ENCODE measurements at regions not wholly inside any gene's neighbourhood (a gene's known extent, or its start where the extent isn't known, plus 50 kb on each side); places are given as distances from the start of the nearest gene placed in this dataset.

DNA sequence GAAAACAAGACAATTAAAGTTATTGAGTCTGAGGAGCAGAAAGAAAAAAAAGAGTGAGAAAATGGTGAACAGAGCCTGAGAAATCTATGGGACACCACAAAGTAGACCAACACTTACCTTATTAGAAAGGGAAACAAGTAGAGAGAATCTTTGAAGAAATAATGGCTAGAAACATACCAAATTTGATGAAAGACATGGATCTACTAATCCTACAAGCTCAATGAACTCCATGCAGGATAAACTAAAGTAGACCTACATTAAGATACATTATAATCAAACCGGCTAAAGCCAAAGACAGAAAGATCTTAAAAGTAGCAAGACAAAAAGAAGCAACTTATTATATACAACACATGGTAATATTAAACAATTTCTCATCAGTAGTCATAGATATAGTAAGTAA is 782.3 kb upstream of the GHITM start:
- H3K27ac ChIP-seq (ENCODE audit: low read length): no peak overlapping the region
- H3K9ac ChIP-seq (ENCODE audit: low read length): no peak overlapping the region
- TF ChIP-seq EZH2phosphoT487 (IDR thresholded peaks at IDR 0.05; ENCODE audit: low read length) (no peak), EZH2 (optimal IDR thresholded peaks at IDR 0.05; ENCODE audit: low read depth, low read length) (no peak)
- TF ChIP-seq, protein P1, sequence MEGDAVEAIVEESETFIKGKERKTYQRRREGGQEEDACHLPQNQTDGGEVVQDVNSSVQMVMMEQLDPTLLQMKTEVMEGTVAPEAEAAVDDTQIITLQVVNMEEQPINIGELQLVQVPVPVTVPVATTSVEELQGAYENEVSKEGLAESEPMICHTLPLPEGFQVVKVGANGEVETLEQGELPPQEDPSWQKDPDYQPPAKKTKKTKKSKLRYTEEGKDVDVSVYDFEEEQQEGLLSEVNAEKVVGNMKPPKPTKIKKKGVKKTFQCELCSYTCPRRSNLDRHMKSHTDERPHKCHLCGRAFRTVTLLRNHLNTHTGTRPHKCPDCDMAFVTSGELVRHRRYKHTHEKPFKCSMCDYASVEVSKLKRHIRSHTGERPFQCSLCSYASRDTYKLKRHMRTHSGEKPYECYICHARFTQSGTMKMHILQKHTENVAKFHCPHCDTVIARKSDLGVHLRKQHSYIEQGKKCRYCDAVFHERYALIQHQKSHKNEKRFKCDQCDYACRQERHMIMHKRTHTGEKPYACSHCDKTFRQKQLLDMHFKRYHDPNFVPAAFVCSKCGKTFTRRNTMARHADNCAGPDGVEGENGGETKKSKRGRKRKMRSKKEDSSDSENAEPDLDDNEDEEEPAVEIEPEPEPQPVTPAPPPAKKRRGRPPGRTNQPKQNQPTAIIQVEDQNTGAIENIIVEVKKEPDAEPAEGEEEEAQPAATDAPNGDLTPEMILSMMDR (IDR thresholded peaks at IDR 0.05; ENCODE audit: low read length): no peak
- DNase-seq: no peak
- H3K79me2 ChIP-seq (ENCODE audit: low read length): no peaks in the 10 kb centered on the region
- H2AFZ ChIP-seq (ENCODE audit: low read length): no peak overlapping the region
- H3K9me2 ChIP-seq (replicated peaks; ENCODE audit: insufficient read depth, low read length): no peaks in the 10 kb centered on the region
- H3K36me3 ChIP-seq (replicated peaks; ENCODE audit: insufficient read depth, low read length): no peaks in the 10 kb centered on the region
- no peaks in the 10 kb centered on the region for H3K4me1 ChIP-seq (ENCODE audit: low read length)
- no peaks in the 10 kb centered on the region for H3F3A ChIP-seq (ENCODE audit: insufficient read depth, low read length)
- no peaks in the 10 kb centered on the region for H3K27me3 ChIP-seq (replicated peaks; ENCODE audit: insufficient read depth, low read length)
- no peaks in the 10 kb centered on the region for H3K9me3 ChIP-seq (replicated peaks; ENCODE audit: insufficient read depth, low read length)
- H4K20me1 ChIP-seq (ENCODE audit: insufficient read depth, low read length): no peaks in the 10 kb centered on the region
- H3K4me3 ChIP-seq (ENCODE audit: low read length): no peak overlapping the region
- no peak overlapping the region for H3K4me2 ChIP-seq (ENCODE audit: low read depth, low read length)

DNA sequence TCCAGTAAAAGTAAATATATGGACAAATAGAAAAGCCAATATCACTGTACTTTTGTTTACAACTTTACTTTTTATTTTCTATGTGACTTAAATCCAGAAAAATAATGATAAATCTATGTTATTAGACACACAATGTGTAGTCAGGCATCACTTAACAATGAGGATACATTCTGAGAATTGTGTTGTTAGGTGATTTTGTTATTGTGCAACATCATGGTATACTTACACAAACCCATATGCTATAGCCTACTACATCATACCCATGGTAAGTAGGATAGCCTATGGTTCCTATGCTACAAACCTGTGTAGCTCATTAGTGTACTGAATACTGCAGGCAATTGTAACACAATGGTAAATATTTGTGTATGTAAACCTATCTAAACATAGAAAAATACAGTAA is 781.7 kb upstream of the GHITM start:
- Histone ChIP-seq H2AFZ (ENCODE audit: low read length) (no peak overlapping the region), H3K36me3 (replicated peaks; ENCODE audit: insufficient read depth, low read length) (no peaks in the 10 kb centered on the region), H4K20me1 (ENCODE audit: insufficient read depth, low read length) (no peaks in the 10 kb centered on the region), H3F3A (ENCODE audit: insufficient read depth, low read length) (no peaks in the 10 kb centered on the region), H3K4me2 (ENCODE audit: low read depth, low read length) (no peak overlapping the region), H3K4me3 (ENCODE audit: low read length) (no peak overlapping the region), H3K79me2 (ENCODE audit: low read length) (no peaks in the 10 kb centered on the region), H3K9me2 (replicated peaks; ENCODE audit: insufficient read depth, low read length) (no peaks in the 10 kb centered on the region), H3K27me3 (replicated peaks; ENCODE audit: insufficient read depth, low read length) (no peaks in the 10 kb centered on the region), H3K4me1 (ENCODE audit: low read length) (no peaks in the 10 kb centered on the region), H3K9ac (ENCODE audit: low read length) (no peak overlapping the region), H3K9me3 (replicated peaks; ENCODE audit: insufficient read depth, low read length) (no peaks in the 10 kb centered on the region), H3K27ac (ENCODE audit: low read length) (no peak overlapping the region)
- TF ChIP-seq, protein P1 (IDR thresholded peaks at IDR 0.05; ENCODE audit: low read length): no peak
- TF ChIP-seq EZH2phosphoT487 (IDR thresholded peaks at IDR 0.05; ENCODE audit: low read length): no peak
- TF ChIP-seq EZH2 (optimal IDR thresholded peaks at IDR 0.05; ENCODE audit: low read depth, low read length): no peak
- no peak for DNase-seq

DNA sequence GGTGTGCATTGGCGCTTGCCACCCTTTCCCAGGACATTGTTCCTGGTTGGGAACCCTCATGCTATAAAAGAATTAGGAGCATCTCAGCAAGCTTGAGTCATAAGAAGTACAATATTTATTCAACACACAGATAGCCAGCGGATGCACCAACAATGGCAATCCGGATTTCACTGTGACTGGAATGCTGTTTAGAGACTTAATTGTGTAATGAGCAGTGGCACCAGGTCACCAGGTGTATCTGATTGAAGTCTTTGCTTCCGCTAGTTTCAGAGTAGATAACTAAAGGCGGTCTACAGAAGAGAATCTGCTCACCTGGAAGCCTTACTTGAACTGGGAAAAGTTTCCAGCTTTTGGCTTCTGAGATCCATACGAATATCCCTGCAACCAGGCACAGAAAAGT is 772.3 kb upstream of the GHITM start:
- Histone ChIP-seq H3K9me3 (replicated peaks; ENCODE audit: insufficient read depth, low read length) (no peaks in the 10 kb centered on the region), H3F3A (ENCODE audit: insufficient read depth, low read length) (no peaks in the 10 kb centered on the region), H3K9ac (ENCODE audit: low read length) (no peak overlapping the region), H3K27ac (ENCODE audit: low read length) (no peak overlapping the region), H3K36me3 (replicated peaks; ENCODE audit: insufficient read depth, low read length) (no peaks in the 10 kb centered on the region), H3K4me2 (ENCODE audit: low read depth, low read length) (no peak overlapping the region), H3K79me2 (ENCODE audit: low read length) (no peaks in the 10 kb centered on the region), H3K27me3 (replicated peaks; ENCODE audit: insufficient read depth, low read length) (no peaks in the 10 kb centered on the region), H2AFZ (ENCODE audit: low read length) (no peak overlapping the region), H4K20me1 (ENCODE audit: insufficient read depth, low read length) (no peaks in the 10 kb centered on the region), H3K9me2 (replicated peaks; ENCODE audit: insufficient read depth, low read length) (no peaks in the 10 kb centered on the region), H3K4me1 (ENCODE audit: low read length) (no peaks in the 10 kb centered on the region), H3K4me3 (ENCODE audit: low read length) (no peak overlapping the region)
- no peak for DNase-seq
- TF ChIP-seq, protein P1 (IDR thresholded peaks at IDR 0.05; ENCODE audit: low read length): no peak

All from MM.1S (cell line).